K562 (cell line): ENCODE measurements at regions not wholly inside any gene's neighbourhood (a gene's known extent, or its start where the extent isn't known, plus 50 kb on each side); places are given as distances from the start of the nearest gene placed in this dataset.

ENCODE experiments used
- BACH1 ChIP-seq: fragments of 200-800 bp; sonication (Bioruptor generic); IDR thresholded peaks from 2 replicates; pipeline ENCODE4 v1.6.1; 2016; ENCODE audit warnings: missing genetic modification characterization, missing compliant biosample characterization
- ESRRB ChIP-seq: fragments of 250-450 bp; sonication (Bioruptor Pico); IDR thresholded peaks from 2 replicates; pipeline ENCODE4 v1.5.0; 2020; ENCODE audit warnings: mild to moderate bottlenecking, moderate library complexity, borderline replicate concordance
- FOSL1 ChIP-seq: fragments of 200-800 bp; sonication (Bioruptor generic); conservative IDR thresholded peaks from 2 replicates; pipeline ENCODE4 v1.6.1; 2016; ENCODE audit warnings: missing genetic modification characterization, missing compliant biosample characterization
- MAZ ChIP-seq, 2 experiments: fragments of 450-650 bp in 1 of 2; sonication (generic) in 1 of 2; formaldehyde crosslinking; IDR thresholded peaks in 1 of 2; conservative IDR thresholded peaks in 1 of 2; 2 replicates each; pipeline versions ENCODE4 v1.4.0 to v1.5.0; 2020; ENCODE audit warnings: mild to moderate bottlenecking in 1 of 2, missing genetic modification reagents in 1 of 2
- POLR2AphosphoS2 ChIP-seq: IDR thresholded peaks from 2 replicates; pipeline ENCODE4 v1.6.1; 2012; ENCODE audit warnings: low read length, improper control_type of control experiment
- PRMT5 ChIP-seq: sonication (generic); formaldehyde crosslinking; IDR thresholded peaks from 2 replicates; pipeline ENCODE4 v1.5.0; 2020; ENCODE audit warnings: missing genetic modification reagents
- ZC3H8 ChIP-seq: fragments of 450-650 bp; IDR thresholded peaks from 2 replicates; pipeline ENCODE4 v1.6.1; 2017
- ZFP36 ChIP-seq: fragments of 150-350 bp; IDR thresholded peaks from 2 replicates; pipeline ENCODE4 v1.6.1; 2018; ENCODE audit warnings: low read length, low read depth; ENCODE audit not compliant: partially characterized antibody
- ZNF232 ChIP-seq: sonication (generic); formaldehyde crosslinking; IDR thresholded peaks from 2 replicates; pipeline ENCODE4 v1.8.0; 2022; ENCODE audit warnings: mild to moderate bottlenecking, missing genetic modification reagents
- ZNF24 ChIP-seq: fragments of 450-650 bp; IDR thresholded peaks from 2 replicates; pipeline ENCODE4 v1.6.1; 2016
- ZNF507 ChIP-seq: conservative IDR thresholded peaks from 2 replicates; pipeline ENCODE4 v1.6.1; 2017; ENCODE audit warnings: missing genetic modification characterization, missing compliant biosample characterization
- ZNF696 ChIP-seq: fragments of 250-450 bp; sonication (Bioruptor Pico); conservative IDR thresholded peaks from 2 replicates; pipeline ENCODE4 v1.4.0; 2020; ENCODE audit warnings: mild to moderate bottlenecking, moderate library complexity
- TF ChIP-seq, protein P1 (sequence below): sonication (generic); formaldehyde crosslinking; IDR thresholded peaks from 2 replicates; pipeline ENCODE4 v1.8.0; 2022; ENCODE audit warnings: mild to moderate bottlenecking, missing genetic modification reagents
- TF ChIP-seq, protein P2 (sequence below): fragments of 150-350 bp; conservative IDR thresholded peaks from 2 replicates; pipeline ENCODE4 v1.6.1; 2014; ENCODE audit warnings: low read length
- TF ChIP-seq, protein P3 (sequence below): fragments of 450-650 bp; IDR thresholded peaks from 2 replicates; pipeline ENCODE4 v1.6.1; 2018; ENCODE audit warnings: mild to moderate bottlenecking, low read depth; ENCODE audit not compliant: partially characterized antibody
- TF ChIP-seq, protein P4 (sequence below): sonication (generic); formaldehyde crosslinking; IDR thresholded peaks from 2 replicates; pipeline ENCODE4 v1.8.0; 2023; ENCODE audit warnings: missing genetic modification reagents, mild to moderate bottlenecking, borderline replicate concordance

DNA sequence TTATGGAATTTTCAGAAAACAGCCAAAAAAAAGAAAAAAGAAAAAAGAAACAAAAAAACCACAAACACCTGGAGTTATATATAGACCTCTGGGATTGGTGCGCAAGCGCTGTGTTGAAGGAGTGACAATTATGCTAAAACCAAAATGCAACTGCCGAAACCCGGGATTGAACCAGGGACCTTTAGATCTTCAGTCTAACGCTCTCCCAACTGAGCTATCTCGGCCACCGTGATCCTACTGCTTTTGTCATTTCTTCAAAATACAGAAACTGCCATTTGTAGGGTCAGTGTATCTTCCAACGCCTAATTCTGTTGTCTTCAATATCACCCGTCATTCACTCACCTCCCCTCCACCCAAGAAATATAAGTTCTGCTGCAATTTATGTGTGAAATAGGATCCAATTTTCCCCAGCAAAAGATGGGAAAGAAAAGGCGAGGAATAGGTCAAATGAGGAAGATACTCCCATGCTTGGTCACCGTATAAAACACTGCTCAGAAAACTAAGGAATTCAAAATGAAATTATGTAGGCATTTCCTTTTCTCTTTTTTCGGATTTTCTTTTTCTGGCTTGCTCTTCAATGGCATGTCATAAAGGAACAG is 116.0 kb downstream of the TRIM27 start (continued):
- TF ChIP-seq MAZ (CRISPR knock-in tag; conservative IDR thresholded peaks at IDR 0.05 in 1 of 2, IDR thresholded peaks at IDR 0.05 in 1 of 2): 0 out of 4 replicates have a peak, but pooled peaks of 1 of the 2 experiments have one; percentile 37
- no peak for TF ChIP-seq ZFP36
- TF ChIP-seq POLR2AphosphoS2: no peak
- TF ChIP-seq, protein P1, sequence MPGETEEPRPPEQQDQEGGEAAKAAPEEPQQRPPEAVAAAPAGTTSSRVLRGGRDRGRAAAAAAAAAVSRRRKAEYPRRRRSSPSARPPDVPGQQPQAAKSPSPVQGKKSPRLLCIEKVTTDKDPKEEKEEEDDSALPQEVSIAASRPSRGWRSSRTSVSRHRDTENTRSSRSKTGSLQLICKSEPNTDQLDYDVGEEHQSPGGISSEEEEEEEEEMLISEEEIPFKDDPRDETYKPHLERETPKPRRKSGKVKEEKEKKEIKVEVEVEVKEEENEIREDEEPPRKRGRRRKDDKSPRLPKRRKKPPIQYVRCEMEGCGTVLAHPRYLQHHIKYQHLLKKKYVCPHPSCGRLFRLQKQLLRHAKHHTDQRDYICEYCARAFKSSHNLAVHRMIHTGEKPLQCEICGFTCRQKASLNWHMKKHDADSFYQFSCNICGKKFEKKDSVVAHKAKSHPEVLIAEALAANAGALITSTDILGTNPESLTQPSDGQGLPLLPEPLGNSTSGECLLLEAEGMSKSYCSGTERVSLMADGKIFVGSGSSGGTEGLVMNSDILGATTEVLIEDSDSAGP (CRISPR knock-in tag): no peak
- no peak for TF ChIP-seq ZNF696 (CRISPR knock-in tag)
- TF ChIP-seq, protein P2, sequence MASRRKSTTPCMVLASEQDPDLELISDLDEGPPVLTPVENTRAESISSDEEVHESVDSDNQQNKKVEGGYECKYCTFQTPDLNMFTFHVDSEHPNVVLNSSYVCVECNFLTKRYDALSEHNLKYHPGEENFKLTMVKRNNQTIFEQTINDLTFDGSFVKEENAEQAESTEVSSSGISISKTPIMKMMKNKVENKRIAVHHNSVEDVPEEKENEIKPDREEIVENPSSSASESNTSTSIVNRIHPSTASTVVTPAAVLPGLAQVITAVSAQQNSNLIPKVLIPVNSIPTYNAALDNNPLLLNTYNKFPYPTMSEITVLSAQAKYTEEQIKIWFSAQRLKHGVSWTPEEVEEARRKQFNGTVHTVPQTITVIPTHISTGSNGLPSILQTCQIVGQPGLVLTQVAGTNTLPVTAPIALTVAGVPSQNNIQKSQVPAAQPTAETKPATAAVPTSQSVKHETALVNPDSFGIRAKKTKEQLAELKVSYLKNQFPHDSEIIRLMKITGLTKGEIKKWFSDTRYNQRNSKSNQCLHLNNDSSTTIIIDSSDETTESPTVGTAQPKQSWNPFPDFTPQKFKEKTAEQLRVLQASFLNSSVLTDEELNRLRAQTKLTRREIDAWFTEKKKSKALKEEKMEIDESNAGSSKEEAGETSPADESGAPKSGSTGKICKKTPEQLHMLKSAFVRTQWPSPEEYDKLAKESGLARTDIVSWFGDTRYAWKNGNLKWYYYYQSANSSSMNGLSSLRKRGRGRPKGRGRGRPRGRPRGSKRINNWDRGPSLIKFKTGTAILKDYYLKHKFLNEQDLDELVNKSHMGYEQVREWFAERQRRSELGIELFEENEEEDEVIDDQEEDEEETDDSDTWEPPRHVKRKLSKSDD: 0 out of 2 replicates have a peak, but pooled peaks have one; percentile 38
- TF ChIP-seq, protein P3, sequence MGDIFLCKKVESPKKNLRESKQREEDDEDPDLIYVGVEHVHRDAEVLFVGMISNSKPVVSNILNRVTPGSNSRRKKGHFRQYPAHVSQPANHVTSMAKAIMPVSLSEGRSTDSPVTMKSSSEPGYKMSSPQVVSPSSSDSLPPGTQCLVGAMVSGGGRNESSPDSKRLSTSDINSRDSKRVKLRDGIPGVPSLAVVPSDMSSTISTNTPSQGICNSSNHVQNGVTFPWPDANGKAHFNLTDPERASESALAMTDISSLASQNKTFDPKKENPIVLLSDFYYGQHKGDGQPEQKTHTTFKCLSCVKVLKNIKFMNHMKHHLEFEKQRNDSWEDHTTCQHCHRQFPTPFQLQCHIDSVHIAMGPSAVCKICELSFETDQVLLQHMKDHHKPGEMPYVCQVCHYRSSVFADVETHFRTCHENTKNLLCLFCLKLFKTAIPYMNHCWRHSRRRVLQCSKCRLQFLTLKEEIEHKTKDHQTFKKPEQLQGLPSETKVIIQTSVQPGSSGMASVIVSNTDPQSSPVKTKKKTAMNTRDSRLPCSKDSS: no peak
- no peak for TF ChIP-seq FOSL1
- no peak for TF ChIP-seq ESRRB
- no peak for TF ChIP-seq ZNF232 (CRISPR knock-in tag)
- TF ChIP-seq, protein P4, sequence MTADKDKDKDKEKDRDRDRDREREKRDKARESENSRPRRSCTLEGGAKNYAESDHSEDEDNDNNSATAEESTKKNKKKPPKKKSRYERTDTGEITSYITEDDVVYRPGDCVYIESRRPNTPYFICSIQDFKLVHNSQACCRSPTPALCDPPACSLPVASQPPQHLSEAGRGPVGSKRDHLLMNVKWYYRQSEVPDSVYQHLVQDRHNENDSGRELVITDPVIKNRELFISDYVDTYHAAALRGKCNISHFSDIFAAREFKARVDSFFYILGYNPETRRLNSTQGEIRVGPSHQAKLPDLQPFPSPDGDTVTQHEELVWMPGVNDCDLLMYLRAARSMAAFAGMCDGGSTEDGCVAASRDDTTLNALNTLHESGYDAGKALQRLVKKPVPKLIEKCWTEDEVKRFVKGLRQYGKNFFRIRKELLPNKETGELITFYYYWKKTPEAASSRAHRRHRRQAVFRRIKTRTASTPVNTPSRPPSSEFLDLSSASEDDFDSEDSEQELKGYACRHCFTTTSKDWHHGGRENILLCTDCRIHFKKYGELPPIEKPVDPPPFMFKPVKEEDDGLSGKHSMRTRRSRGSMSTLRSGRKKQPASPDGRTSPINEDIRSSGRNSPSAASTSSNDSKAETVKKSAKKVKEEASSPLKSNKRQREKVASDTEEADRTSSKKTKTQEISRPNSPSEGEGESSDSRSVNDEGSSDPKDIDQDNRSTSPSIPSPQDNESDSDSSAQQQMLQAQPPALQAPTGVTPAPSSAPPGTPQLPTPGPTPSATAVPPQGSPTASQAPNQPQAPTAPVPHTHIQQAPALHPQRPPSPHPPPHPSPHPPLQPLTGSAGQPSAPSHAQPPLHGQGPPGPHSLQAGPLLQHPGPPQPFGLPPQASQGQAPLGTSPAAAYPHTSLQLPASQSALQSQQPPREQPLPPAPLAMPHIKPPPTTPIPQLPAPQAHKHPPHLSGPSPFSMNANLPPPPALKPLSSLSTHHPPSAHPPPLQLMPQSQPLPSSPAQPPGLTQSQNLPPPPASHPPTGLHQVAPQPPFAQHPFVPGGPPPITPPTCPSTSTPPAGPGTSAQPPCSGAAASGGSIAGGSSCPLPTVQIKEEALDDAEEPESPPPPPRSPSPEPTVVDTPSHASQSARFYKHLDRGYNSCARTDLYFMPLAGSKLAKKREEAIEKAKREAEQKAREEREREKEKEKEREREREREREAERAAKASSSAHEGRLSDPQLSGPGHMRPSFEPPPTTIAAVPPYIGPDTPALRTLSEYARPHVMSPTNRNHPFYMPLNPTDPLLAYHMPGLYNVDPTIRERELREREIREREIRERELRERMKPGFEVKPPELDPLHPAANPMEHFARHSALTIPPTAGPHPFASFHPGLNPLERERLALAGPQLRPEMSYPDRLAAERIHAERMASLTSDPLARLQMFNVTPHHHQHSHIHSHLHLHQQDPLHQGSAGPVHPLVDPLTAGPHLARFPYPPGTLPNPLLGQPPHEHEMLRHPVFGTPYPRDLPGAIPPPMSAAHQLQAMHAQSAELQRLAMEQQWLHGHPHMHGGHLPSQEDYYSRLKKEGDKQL (CRISPR knock-in tag): no peak
- TF ChIP-seq ZC3H8: no peak
- TF ChIP-seq PRMT5 (CRISPR knock-in tag): no peak
- no peak for TF ChIP-seq BACH1 (tag)
- TF ChIP-seq ZNF507 (tag): no peak
- TF ChIP-seq ZNF24: peak; percentile 93
